Activated T-helper 2 cell treated with anti-CD3 and anti-CD28 coated beads, Interferon-gamma antibody, Interleukin-2, Interleukin-4, amounts not matched to agents 10 μg/mL and 5 μg/mL and 100 μg/mL, durations not matched to agents 14 hours and 24 hours and 36 hours (primary cell): ENCODE measurements at regions not wholly inside any gene's neighbourhood (a gene's known extent, or its start where the extent isn't known, plus 50 kb on each side); places are given as distances from the start of the nearest gene placed in this dataset.

ENCODE experiments used
- DNase-seq: peaks from one replicate; pipeline ENCODE4 v3.0.0; 2021; ENCODE audit warnings: low spot score
- H3K27ac Mint-ChIP-seq: one replicate; pipeline ENCODE4 v1.8.0; 2021; ENCODE audit warnings: mixed read lengths
- H3K27me3 Mint-ChIP-seq: one replicate; pipeline ENCODE4 v1.8.0; 2021; ENCODE audit warnings: low read depth, mixed read lengths
- H3K36me3 Mint-ChIP-seq: one replicate; pipeline ENCODE4 v1.8.0; 2021; ENCODE audit warnings: low read depth, mixed read lengths
- H3K4me1 Mint-ChIP-seq: one replicate; pipeline ENCODE4 v1.8.0; 2021; ENCODE audit warnings: low read depth, mixed read lengths
- H3K4me3 Mint-ChIP-seq: one replicate; pipeline ENCODE4 v1.8.0; 2021; ENCODE audit warnings: low read depth, mild to moderate bottlenecking, moderate library complexity, mixed read lengths
- H3K9me3 Mint-ChIP-seq: one replicate; pipeline ENCODE4 v1.8.0; 2021; ENCODE audit warnings: mixed read lengths
- intact Hi-C: fragments of 100-400 bp; cut with micrococcal nuclease; formaldehyde crosslinking; loops from one replicate; pipeline ENCODE4 v1.15.1; 2023

GRCh38 chr7:24019841-24020240 is 264.1 kb upstream of the NPY start:
- Mint-ChIP-seq H3K4me3 (no peak overlapping the region), H3K36me3 (no peaks in the 10 kb centered on the region), H3K4me1 (peaks cover 1% of the 10 kb centered on the region), H3K27ac (no peak overlapping the region), H3K27me3 (no peaks in the 10 kb centered on the region), H3K9me3 (no peaks in the 10 kb centered on the region)
- intact Hi-C loops = no loop called here
- no peak for DNase-seq

- H3K4me3 Mint-ChIP-seq = no peak overlapping the region
- H3K36me3 Mint-ChIP-seq = no peaks in the 10 kb centered on the region
- no peaks in the 10 kb centered on the region for H3K4me1 Mint-ChIP-seq
- H3K9me3 Mint-ChIP-seq = no peaks in the 10 kb centered on the region
- no peak overlapping the region for H3K27ac Mint-ChIP-seq
- H3K27me3 Mint-ChIP-seq = no peaks in the 10 kb centered on the region
- DNase-seq = no peak
- intact Hi-C loops = no loop called here
Measured at GRCh38 chr7:24024276-24025068, 259.5 kb upstream of the NPY start.

- Mint-ChIP-seq H3K27ac (no peak overlapping the region), H3K4me1 (no peaks in the 10 kb centered on the region), H3K36me3 (no peaks in the 10 kb centered on the region), H3K4me3 (no peak overlapping the region), H3K9me3 (no peaks in the 10 kb centered on the region), H3K27me3 (no peaks in the 10 kb centered on the region)
- intact Hi-C loops = no loop called here
- no peak for DNase-seq
Measured at GRCh38 chr7:24025094-24025493, 258.9 kb upstream of the NPY start.

- Mint-ChIP-seq H3K36me3 (no peaks in the 10 kb centered on the region), H3K4me3 (no peak overlapping the region)
- intact Hi-C loops = no loop called here
Measured at GRCh38 chr7:24025765-24026164, 258.2 kb upstream of the NPY start.

GRCh38 chr7:24026351-24026750 is 257.6 kb upstream of the NPY start:
- intact Hi-C loops = no loop called here
- no peaks in the 10 kb centered on the region for H3K9me3 Mint-ChIP-seq
- no peaks in the 10 kb centered on the region for H3K27me3 Mint-ChIP-seq
- no peak overlapping the region for H3K4me3 Mint-ChIP-seq
- H3K27ac Mint-ChIP-seq = no peak overlapping the region
- H3K36me3 Mint-ChIP-seq = no peaks in the 10 kb centered on the region
- no peaks in the 10 kb centered on the region for H3K4me1 Mint-ChIP-seq
- DNase-seq = no peak

More at GRCh38 chr7:24025765-24026164, 258.2 kb upstream of the NPY start:
- Mint-ChIP-seq H3K9me3 (no peaks in the 10 kb centered on the region), H3K27ac (no peak overlapping the region), H3K27me3 (no peaks in the 10 kb centered on the region), H3K4me1 (no peaks in the 10 kb centered on the region)
- DNase-seq = no peak

DNA sequence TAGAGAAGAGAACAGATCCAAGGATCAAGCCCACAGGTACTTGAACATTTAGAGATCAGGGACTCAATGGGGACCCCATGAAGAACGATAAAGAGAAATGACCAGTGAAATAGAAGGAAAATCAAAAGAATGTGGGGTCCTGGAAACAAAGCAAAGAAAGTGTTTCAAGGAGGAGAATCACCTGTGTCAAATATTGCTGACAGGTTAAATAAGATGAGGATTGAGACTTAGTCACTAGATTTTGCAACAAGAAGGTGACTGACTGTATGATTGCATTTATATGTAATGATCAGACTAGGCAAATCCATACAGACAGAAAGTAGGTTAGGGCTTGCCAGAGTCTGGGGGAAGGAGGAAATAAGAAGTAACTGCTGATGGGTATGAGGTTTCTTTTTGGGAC is 254.9 kb upstream of the NPY start:
- H3K4me3 Mint-ChIP-seq = no peak overlapping the region

GRCh38 chr7:24034251-24034650 is 249.7 kb upstream of the NPY start:
- H3K9me3 Mint-ChIP-seq = no peaks in the 10 kb centered on the region
- H3K4me3 Mint-ChIP-seq = no peak overlapping the region
- no peak overlapping the region for H3K27ac Mint-ChIP-seq
- H3K27me3 Mint-ChIP-seq = peaks cover 1% of the 10 kb centered on the region
- H3K36me3 Mint-ChIP-seq = no peaks in the 10 kb centered on the region
- peaks cover 6% of the 10 kb centered on the region for H3K4me1 Mint-ChIP-seq
- DNase-seq = no peak
- intact Hi-C loops = no loop called here

More for the DNA sequence above, 254.9 kb upstream of the NPY start:
- Mint-ChIP-seq H3K27ac (no peak overlapping the region), H3K27me3 (no peaks in the 10 kb centered on the region), H3K4me1 (no peaks in the 10 kb centered on the region), H3K9me3 (no peaks in the 10 kb centered on the region), H3K36me3 (no peaks in the 10 kb centered on the region)
- DNase-seq = no peak
- intact Hi-C loops = no loop called here

DNA sequence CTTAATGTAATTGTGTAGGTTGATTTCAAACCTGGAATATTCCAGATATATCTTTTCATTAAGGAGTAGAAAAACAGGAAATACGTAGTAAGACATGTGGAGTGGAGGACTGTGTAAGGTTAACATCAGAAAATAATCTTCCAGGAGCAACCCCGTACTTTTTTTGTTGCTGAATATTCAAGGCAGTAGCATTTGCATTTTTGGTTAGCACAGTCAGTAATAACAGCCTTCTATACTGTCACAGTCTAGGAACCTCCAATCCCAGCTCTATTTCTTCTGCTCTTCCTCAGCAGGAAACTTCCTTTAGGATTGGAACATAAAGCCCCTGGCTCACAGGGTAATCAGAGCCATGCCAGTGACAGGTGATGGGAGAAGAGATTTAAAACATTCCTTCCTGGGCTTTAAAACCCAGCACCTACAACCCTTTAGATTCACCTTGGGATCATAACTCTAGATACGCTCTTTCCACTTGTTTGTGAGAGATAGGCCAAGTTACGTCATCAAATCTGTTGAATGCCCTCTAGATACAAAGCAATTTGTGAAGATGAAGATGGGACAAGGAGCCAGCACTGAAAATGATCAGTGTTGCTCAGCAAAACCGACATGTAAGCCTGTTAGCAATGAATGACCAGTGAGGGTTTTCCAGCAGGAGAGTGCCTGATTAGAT is 248.5 kb upstream of the NPY start:
- no peaks in the 10 kb centered on the region for H3K9me3 Mint-ChIP-seq
- intact Hi-C loops = no loop called here
- peaks cover 6% of the 10 kb centered on the region for H3K4me1 Mint-ChIP-seq
- H3K27ac Mint-ChIP-seq = no peak overlapping the region
- peaks cover 1% of the 10 kb centered on the region for H3K27me3 Mint-ChIP-seq
- DNase-seq = no peak
- H3K36me3 Mint-ChIP-seq = no peaks in the 10 kb centered on the region
- H3K4me3 Mint-ChIP-seq = no peak overlapping the region

DNA sequence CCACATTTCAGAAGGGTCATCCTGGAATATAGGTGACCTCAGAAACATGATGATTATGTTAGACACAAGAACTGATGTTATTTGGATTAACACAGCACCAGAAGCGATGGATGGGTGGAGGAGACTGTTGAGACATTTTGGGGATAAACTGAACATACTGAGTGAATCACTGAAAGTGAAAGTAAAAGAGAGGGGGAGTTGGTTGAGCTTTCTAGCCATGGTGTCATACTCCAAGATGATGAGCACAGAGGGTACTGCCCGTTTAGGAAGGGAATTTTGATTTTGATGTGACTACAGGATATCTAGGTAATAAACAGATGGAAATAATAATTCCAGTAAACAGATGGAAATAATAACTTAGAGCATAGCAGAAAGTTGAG is 248.0 kb upstream of the NPY start:
- H3K27ac Mint-ChIP-seq = no peak overlapping the region
- intact Hi-C loops = no loop called here
- no peaks in the 10 kb centered on the region for H3K9me3 Mint-ChIP-seq
- peaks cover 6% of the 10 kb centered on the region for H3K4me1 Mint-ChIP-seq
- peaks cover 1% of the 10 kb centered on the region for H3K27me3 Mint-ChIP-seq
- no peak for DNase-seq
- no peak overlapping the region for H3K4me3 Mint-ChIP-seq
- H3K36me3 Mint-ChIP-seq = no peaks in the 10 kb centered on the region

DNA sequence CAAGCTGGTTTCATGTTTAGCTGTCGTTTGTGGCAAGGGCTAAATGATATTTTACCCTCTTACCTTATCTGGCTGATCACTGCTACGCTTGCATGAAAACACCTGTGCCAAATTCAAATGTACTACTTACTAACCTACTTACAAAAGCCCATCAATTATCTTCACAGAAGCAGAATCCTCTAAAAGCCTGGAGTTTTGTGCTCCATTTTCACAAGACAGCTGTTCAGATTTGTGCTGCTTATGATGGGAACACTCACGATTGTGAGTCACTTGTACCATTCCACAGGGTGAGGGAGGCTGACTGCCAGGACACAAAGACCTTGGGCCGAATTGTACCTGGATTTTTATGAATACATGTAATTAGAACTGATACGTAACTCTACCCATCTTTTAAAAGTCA is 245.0 kb upstream of the NPY start:
- DNase-seq = no peak
- Mint-ChIP-seq H3K27me3 (peaks cover 4% of the 10 kb centered on the region), H3K27ac (no peak overlapping the region), H3K4me1 (peaks cover 6% of the 10 kb centered on the region), H3K9me3 (no peaks in the 10 kb centered on the region), H3K36me3 (no peaks in the 10 kb centered on the region), H3K4me3 (no peak overlapping the region)
- intact Hi-C loops = no loop called here

GRCh38 chr7:24039991-24040624 is 243.9 kb upstream of the NPY start:
- no peaks in the 10 kb centered on the region for H3K36me3 Mint-ChIP-seq
- intact Hi-C loops = no loop called here
- H3K4me1 Mint-ChIP-seq = peaks cover 6% of the 10 kb centered on the region

DNA sequence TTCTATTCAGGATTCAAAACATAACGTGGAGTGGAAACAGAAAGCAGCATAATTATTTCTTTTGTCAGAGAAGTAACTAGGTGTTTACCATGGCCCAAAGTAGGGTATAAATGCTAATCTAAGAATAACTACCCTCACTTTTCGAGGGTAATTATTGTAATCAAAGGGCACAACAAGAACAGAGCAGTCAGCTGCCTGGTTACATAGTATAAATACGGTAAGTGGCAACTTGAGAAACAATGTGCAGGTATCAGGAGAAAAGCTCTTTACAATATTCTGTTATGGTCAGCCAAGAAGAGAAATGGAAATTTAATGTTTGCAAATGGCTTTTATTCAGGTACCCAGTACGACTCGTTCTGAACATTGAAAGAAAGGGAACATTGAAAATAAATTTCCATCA is 242.0 kb upstream of the NPY start:
- Mint-ChIP-seq H3K4me1 (no peaks in the 10 kb centered on the region), H3K27ac (no peak overlapping the region), H3K36me3 (no peaks in the 10 kb centered on the region), H3K27me3 (peaks cover 4% of the 10 kb centered on the region), H3K4me3 (no peak overlapping the region), H3K9me3 (no peaks in the 10 kb centered on the region)
- intact Hi-C loops = no loop called here
- DNase-seq = no peak

More at GRCh38 chr7:24039991-24040624, 243.9 kb upstream of the NPY start:
- DNase-seq = no peak
- Mint-ChIP-seq H3K4me3 (no peak overlapping the region), H3K27ac (no peak overlapping the region), H3K27me3 (peaks cover 4% of the 10 kb centered on the region), H3K9me3 (no peaks in the 10 kb centered on the region)

- peaks cover 21% of the 10 kb centered on the region for H3K27me3 Mint-ChIP-seq
- no peak overlapping the region for H3K4me3 Mint-ChIP-seq
- no peaks in the 10 kb centered on the region for H3K36me3 Mint-ChIP-seq
- H3K9me3 Mint-ChIP-seq = no peaks in the 10 kb centered on the region
- intact Hi-C loops = no loop called here
- DNase-seq = no peak
- no peak overlapping the region for H3K27ac Mint-ChIP-seq
- H3K4me1 Mint-ChIP-seq = peaks cover 12% of the 10 kb centered on the region
Measured at GRCh38 chr7:24049296-24049695, 234.7 kb upstream of the NPY start.
